Endothelial cell of hepatic sinusoid (primary cell): ENCODE measurements at regions not wholly inside any gene's neighbourhood (a gene's known extent, or its start where the extent isn't known, plus 50 kb on each side); places are given as distances from the start of the nearest gene placed in this dataset.

ENCODE experiments used
- in situ Hi-C: cut with HindIII; loops from 2 replicates; pipeline ENCODE4 v1.10.0; 2017; ENCODE audit warnings: low sequenced_read_pairs

DNA sequence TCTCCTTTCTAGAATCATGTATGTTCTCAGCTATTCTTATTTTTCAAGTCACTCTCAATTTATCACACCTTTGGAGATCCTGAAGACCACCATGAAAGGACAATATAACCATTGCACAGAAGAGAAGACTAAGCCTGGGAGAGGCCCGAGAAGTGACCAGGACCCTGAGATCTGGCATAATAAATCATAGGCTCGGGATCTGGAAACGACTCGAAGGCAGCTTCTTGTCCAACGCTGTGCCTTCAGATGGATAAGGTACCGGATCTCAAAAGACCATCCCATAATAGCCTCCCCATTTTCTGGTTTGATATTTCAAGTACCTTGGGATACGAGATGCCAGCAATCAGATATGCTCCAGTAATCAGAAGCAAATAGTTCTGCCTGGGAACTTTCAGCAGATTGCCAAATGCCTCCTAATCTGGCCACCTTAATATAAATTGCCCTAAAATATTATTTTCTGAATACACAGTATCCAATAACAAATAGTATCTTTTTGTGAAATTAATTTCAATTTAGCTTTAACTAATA lies 179.2 kb upstream of the ZMIZ1 start:
- in situ Hi-C loops, result no loop called here

DNA sequence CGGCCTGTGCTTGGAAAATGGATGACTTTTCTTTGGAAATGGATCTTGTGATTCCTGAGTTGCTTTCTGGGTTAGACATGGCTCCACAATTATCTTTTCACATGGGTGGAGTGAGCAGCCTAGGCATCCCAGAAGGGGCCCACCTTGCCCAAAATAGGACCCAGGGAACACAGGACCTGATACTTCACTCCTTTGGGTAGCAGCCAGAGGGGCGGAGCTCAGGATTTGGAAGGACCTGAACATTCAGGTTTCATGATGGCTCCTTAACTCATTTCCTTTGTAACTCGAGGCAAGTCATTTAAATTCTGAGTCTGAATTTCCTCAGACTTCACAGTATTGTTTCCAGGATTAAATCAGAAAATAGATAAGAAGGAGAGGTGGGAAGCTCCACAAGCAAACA lies 178.3 kb upstream of the ZMIZ1 start:
- in situ Hi-C loops, result no loop called here

DNA sequence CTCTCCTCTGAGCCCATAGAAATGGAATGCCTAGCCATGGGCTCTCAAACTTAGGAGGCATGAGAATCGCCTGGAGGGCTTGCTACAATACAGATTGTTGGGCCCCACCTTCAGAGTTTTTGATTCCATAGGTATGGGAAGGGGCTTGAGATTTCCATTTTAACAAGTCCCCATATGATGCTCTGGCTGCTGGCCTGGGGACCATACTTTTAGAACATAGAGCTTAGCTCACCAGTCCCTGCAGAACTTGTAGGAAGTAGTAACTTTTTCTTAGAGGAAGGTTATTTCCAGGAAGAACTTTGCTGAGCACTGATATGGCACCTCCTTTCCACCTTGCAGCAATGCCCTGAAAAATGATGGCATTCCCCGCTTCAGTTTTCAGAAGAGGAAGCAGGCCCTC lies 177.0 kb upstream of the ZMIZ1 start:
- in situ Hi-C loops, result no loop called here

DNA sequence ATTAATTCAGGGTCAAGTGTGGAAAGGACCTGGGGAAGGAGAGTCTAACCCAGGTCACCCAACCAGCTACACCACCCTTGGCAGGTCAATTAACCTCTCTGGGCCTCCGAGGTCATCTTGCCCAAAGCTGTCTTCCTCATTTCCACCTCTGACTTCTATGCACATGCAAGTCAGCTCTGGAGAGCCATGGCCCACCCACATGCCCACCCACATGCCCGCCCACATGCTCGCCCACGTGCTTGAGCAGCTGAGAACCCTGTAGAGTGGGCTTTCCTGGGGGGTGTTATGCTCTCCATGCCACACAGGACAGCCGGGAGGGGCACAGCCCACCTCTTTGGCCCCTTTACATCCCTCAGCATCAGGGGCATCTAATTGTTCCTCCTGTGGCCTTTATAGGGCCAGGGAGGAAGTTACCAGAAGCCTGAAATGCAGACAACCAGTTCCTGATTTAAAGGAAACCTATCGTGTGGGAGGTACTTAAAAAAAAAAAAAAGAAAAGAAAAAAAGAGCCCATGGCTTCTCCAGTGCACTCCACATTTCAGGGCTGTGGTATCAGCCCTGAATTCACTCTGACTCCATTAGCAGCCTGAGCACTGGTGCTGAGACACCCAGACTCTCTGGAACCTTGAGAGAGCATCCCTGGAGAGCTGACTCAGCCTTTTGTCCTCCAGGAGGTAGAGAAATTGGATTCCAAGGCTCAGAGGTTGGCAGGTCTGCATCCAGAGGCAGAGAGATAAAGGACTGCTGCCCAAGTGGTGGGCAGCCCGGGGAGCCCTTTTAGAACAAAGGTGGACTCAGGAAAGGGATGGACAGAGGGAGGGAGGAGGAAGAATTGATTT lies 176.2 kb upstream of the ZMIZ1 start:
- in situ Hi-C loops, result no loop called here

DNA sequence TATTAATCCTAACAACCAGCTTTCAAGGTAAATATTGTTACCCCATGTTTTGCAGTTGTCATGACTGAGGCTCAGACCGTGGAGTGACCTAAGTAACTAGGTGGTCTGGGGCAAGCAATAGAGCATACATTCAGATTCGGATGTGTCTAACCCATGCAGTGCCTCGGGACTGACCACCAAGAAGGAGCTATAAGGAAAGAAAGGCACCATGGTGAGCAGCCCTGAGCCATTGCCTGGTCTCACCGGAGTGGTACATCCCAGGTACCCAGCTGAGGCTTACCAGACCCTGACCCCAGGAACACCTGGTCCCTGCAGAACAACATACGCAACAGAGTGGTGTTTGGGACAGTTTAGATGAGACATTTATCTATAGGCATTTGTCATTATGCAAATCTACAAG lies 175.5 kb upstream of the ZMIZ1 start:
- in situ Hi-C loops, result no loop called here

DNA sequence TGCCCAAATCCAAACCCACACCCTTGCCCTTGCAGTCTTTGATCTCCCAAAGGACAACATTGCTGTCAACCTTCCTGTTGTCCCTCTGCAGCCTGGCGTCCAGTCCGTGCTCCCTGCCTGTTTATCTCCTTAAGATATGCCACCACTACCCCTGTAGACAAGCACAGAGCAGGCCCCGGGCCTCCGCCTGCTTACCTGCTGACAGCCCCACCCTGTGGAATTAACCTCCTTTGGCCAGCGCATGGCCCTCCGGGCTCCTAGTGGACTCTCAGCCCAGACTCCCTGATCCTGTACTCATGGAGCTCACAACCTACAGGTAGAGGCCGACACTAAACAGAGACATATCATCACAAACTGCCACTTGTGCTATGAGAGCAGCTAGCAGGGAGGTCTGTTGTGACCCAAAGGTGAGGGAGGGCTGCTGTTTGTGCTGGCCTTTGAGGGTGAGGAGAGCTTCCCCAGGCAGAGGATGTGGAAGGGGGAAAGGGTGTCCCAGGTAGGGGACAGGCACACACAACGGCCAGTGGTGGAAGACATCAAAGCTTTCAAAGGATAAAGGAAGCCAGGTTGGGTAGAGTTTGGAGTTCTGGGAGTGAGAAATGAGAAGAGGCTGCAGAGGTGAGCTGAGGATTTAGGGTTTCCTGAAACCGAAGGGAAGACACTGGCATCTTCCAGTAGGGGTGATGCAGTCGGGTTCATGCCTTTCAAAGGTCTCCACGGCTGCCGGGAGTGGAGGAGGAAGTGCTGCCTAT lies 174.5 kb upstream of the ZMIZ1 start:
- in situ Hi-C loops, result no loop called here

DNA sequence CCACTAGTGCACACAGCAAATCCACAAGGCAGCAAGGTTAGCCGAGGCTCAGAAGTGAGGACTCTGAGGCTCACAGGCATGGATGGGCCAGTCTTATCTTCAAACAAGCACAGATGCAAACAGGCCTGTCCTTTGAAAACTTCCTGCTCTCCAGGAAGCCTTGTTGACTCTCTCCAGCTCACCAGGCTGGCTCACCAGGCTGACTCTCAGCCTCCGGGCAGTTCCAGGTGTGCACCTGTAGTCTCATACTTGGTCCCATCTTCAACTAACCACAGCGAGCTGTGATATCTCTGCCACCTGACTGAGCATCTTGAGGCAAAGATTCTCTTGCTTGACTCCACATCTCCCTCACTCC lies 173.9 kb upstream of the ZMIZ1 start:
- in situ Hi-C loops, result no loop called here

DNA sequence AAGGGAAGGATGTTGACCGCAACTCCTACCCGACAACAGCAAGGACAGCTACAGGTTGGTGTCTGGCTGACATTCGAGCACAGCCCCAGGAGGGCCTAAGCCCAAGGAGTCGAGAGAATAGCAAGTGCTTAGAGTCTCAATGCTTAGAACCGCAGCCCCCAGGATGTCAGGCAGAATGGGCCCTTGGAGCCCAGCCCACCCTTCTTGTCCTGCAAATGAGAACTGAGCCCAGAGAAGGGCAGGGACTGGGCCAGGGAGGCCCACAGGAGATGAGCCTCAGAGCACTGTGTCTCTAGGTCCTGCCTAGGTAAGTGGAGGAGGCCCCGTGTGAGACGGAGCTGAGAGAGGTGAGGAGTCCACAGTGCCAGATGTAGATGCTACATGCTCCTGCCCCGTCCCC lies 173.3 kb upstream of the ZMIZ1 start:
- in situ Hi-C loops, result no loop called here

DNA sequence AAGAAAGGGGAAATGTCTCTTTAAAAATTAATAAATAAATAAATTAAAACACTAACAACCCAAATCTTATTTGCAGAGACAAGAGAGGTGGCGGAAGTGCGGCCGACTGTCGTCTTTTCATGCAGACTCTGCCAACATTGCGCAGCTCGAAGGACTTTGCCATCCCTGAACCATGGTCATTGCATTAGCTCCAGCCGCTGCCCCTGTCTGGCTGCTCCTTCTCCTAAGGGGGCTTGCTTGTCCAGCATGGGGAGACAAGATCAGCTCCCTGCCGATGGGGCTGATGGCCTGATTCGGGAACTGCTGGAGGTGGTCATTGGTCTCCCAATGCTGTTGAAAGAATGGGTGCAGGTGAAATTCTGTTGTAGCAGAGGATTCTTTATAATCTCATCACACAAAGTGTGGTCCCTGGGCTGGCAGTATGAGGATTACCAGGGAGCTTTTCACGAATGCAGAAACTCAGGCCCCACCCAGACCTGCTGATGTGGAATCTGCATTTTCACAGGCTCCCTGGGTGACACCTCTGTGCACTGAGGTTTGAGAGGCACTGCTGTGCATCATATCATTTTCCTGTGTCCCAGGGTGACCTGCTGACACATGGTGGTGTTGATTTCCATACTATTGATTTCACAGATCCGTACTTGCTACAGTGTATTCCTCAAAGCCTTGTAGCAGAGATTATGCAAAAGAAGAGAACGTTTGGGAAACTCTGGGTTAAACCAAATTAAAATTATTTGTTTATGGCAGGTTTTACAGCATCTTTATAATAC lies 172.4 kb upstream of the ZMIZ1 start:
- in situ Hi-C loops, result no loop called here

DNA sequence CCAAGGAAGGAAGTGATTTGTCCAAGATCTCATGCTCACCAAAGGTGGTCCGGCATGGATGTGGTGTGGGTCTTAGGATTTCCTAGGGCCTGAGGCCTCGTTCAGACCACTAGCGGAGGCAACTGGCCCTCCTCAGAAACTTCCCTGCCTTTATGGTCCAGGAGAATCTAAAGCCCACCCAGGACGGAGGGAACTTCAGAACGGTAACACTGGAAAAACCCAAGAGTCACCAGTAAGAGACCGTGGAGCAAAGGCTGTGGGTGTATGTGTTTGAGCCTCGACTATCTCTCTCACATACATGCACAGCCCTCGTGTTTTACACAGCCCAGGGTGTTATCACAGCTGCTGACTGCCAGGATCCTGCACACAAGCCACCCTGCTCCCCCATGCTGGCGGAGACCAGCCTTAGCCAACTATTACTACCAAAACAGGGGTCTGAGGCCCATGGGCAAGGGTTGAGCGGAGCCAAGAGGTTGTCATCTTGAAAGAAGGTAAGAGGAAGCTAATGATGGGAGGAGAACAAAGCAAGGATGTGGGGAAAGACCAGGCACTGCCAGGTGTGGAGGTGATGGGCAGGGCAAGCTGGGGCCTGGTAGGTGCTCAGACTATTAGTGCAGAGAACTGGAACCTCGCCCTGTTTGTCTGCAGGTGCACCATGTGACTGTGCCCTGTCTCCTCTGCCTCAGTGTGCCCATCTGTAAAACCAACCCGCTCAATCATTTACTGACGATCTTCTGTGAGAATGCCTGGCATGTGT lies 170.2 kb upstream of the ZMIZ1 start:
- in situ Hi-C loops, result no loop called here

DNA sequence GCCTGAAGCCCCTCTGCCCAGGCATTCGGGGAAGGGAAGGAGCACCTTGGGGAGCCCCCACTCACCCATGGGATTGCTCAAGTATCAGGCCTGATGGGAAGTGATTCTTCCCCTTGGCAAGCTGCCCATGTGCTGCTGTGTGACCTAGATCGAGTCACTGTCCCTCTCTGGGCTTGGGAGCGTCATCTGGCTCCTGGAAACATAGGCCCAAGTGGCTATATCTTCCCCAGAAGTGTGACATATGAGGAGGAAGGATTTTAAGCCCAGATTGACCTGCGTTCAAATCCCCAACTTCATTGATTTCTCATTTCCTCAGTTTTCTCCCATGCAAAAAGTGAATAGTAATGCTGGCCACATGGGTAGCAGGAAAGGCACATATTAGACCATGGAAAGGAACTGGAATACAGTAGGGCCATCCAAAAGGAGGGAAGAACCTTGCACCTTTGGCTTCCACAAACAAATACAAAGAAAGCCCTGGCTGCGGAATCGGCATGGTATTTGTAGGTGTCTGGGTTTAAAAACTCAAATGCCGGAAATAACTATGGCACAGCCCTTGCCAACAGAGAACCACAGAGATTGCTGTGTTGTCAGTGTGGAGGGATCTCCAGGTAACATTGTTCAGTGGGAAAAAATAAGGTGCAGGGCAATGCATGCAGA lies 169.5 kb upstream of the ZMIZ1 start:
- in situ Hi-C loops, result no loop called here

DNA sequence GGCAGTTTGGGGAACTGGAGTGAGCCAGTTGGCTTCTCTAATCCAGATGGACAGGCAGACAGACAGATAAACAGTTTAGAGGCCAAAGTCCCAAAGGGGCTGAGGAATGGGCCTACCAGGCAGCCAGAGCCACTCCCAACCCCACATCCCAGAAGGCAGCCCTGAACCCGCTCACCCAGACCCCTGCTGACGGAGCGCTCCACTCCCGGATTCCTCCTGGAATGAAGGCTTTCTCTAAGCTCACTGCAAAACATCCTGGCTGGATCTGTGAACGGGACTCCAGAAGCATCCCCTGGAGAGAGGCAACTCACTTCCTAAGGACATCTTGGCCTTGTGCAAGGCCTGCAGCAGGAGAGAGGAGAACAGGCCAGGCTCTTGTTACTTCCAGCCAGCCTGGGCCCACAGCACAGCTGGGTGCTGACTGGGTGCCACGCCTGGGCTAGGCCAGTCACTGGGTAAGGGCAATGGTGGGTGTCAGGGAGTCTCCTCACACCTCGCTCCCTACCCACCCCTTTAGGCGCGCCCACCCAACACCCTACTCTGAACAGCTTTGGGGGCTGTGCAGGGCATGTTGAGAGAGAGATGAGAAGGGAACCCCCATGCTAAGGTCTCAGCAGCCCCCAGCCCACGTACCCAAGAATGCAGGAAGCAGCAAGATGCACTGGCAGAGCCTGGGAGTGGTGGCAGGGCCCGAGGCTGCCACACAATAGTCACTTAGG lies 168.6 kb upstream of the ZMIZ1 start:
- in situ Hi-C loops, result no loop called here

DNA sequence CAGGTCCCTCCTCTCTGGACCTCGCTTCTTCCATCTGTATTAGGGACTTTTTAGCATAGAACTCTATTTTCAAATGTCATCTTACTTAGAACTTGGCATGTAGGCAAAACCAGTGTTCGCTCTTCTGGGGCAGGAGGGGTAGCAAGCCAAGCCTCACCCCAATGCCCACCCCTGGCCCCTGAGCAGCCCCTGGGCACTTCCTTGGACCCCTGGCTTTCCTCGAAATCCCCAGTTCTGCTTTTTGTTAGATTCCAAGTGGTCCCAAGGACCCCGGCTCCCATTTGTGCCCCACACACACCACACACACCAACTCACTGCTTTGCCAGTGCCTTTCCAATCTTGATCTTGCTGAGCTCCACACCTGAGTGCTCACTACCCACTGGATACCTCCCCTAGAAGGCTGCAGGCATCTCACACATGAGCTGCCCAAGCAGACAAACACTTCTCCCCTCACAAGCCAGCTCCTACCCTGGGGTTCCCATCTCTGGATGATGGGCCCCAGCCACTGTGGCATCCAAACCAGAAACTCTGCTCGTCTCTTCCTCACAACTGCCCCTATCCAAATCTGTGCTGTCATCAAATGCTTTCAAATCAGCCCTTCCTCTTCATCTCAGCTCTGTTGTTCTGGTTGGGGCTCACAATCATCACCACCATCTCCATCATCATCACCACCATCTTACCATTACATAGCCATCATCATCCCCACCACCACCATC lies 167.9 kb upstream of the ZMIZ1 start:
- in situ Hi-C loops, result no loop called here

DNA sequence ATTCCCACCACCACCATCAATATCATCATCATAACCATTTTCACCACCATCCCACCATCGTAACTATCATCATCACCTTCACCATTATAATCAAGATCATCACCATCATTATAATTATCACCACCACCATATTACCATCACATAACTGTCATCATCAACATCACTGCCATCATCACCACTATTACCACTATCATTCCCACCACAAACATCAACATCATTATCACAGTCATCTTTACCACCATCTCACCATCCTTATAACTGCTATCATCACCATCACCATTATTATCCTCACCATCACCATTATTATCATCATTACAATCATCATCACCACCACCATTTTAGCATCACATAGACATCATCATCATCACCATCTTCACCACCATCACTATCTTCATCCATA lies 167.1 kb upstream of the ZMIZ1 start:
- in situ Hi-C loops, result no loop called here

DNA sequence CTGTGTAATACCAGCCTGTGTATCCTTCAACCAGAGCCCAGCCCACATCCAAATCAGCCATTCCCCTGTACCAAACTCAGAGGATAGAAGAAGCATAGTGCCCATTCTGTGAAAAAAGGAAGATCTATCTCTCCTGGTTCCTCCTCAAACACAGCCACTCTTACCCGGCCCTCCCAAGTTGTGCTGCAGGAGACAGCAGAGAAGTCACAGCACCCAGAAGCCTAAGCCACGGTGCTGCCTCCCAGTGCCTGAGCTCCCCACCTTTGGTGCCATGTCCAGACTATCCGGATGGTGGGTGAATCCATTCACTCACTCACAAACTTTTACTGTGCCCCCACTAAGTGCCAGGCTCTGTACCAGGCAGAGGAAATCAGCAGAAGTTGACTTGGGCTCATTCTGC lies 166.0 kb upstream of the ZMIZ1 start:
- in situ Hi-C loops, result no loop called here

DNA sequence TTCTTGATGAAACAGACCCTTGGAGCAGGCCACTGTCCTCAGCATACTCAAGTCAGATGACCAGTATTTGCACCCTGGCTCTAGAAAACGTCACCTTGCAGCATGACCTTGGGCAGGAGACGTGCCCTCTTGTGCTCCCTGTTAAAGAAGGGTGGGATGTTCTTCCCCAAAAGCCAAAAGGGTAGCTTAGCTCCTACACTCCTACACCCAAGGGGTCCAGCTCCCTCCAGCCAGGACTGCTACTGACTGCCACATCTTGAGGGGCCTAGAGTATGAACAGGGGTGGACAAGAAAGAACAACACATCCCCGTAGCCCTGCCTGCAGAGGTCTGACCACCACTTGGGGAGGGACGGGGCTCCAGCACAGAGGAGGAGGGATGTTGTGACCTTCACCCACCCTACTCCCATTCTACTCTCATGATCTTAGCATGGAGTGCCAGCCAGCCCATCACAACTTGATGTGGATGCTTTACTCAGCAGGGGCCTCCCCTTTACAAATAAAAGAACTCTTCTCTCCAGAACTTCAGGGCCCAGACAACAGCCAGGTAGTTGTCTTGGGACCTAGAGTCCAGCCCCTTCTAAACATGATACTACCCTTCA lies 165.3 kb upstream of the ZMIZ1 start:
- in situ Hi-C loops, result no loop called here

DNA sequence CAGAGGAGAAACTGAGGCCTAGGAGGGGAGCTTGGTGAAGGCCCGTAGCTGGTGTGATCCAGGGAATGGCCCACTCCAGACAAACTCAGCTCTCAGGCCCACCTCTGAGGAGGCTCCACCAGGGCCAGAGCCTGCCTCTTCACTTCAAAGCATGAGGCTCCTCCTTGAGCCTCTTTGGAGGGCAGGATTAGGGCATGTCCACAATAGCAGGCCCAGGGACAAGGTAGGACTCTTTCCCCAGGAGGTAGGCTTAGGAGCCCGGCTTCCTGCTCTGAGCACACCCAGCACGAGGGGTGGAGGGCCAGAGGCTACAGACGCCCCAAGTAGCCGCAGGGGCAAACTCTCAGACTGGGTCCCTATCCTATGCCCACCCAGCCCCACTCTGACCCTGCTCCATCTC lies 164.6 kb upstream of the ZMIZ1 start:
- in situ Hi-C loops, result no loop called here
